Thoracic aorta (tissue), 2 donors: ENCODE measurements at regions not wholly inside any gene's neighbourhood (a gene's known extent, or its start where the extent isn't known, plus 50 kb on each side); places are given as distances from the start of the nearest gene placed in this dataset.

Experiments
- ATAC-seq: fragments of 150-250 bp; one replicate; pipeline ENCODE4 v1.8.0; 2017; ENCODE audit warnings: low read depth; ENCODE audit not compliant: insufficient number of reproducible peaks, low FRiP score
- DNase-seq: peaks from one replicate; pipeline ENCODE4 v3.0.0-alpha.2; 2020; ENCODE audit warnings: low spot score
- H3K27ac ChIP-seq, 2 donors: fragments of 200-600 bp; sonication (generic); 1 replicate in 1 of 2; 2 replicates in 1 of 2; pipeline ENCODE4 v1.5.1; 2016; ENCODE audit warnings: mild to moderate bottlenecking in 2 of 2, moderate library complexity in 2 of 2
- H3K27me3 ChIP-seq: fragments of 200-600 bp; sonication (generic); replicated peaks from 2 replicates; pipeline ENCODE4 v1.6.0; 2016; ENCODE audit warnings: mild to moderate bottlenecking; ENCODE audit not compliant: insufficient read depth
- H3K36me3 ChIP-seq: fragments of 200-600 bp; sonication (generic); one replicate; pipeline ENCODE4 v1.5.1; 2016
- H3K4me1 ChIP-seq, 2 donors: fragments of 200-600 bp; sonication (generic); 1 replicate in 1 of 2; 2 replicates in 1 of 2; pipeline versions ENCODE4 v1.5.1 to v1.6.0; 2016; ENCODE audit warnings: low read depth in 2 of 2, mild to moderate bottlenecking in 1 of 2; ENCODE audit not compliant: control insufficient read depth in 1 of 2
- H3K4me3 ChIP-seq: fragments of 200-600 bp; sonication (generic); 2 replicates; pipeline ENCODE4 v1.5.1; 2016; ENCODE audit warnings: mild to moderate bottlenecking
- H3K9me3 ChIP-seq: fragments of 200-600 bp; sonication (generic); 2 replicates; pipeline ENCODE4 v1.5.1; 2016
- TF ChIP-seq, protein P1 (sequence below): fragments of 200-600 bp; sonication (generic); IDR thresholded peaks from one replicate; pipeline ENCODE4 v1.5.1; 2019; ENCODE audit warnings: antibody characterized with exemption

DNA sequence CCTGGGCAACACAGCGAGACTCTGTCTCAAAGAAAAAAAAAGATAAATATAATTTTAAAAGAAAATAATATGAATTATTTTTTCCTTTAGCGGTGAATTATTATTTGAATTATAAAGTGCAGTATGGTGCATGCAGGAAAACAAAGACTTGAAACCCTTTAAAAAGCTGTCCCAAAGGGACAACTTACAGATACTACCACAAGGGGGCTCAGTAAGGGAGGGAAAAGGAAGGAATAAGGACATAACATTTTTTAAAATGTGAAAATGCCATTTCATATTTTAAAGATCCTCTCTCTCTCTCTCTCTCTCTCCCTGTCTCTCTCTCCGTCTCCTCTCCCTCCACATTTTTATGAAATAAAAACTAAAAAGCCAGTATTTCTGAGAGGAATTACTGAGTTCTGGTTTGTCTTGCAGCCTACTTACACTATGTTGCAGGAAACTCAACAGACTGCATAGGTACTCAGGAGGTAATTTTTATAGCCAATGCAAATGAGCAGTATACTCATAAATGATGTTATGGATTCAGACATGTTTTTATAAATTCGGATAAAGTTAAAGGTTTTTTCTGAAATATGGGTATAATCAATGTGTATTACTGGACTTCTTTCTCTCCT lies 455.0 kb upstream of the GJE1 start:
- no peaks in the 10 kb centered on the region for H3K27me3 ChIP-seq
- no peak overlapping the region for H3K4me3 ChIP-seq
- no peaks in the 10 kb centered on the region for H3K4me1 ChIP-seq
- DNase-seq (no peak), ATAC-seq (no peak)
- no peaks in the 10 kb centered on the region for H3K9me3 ChIP-seq
- no peak overlapping the region for H3K27ac ChIP-seq
- no peaks in the 10 kb centered on the region for H3K36me3 ChIP-seq
- TF ChIP-seq, protein P1, sequence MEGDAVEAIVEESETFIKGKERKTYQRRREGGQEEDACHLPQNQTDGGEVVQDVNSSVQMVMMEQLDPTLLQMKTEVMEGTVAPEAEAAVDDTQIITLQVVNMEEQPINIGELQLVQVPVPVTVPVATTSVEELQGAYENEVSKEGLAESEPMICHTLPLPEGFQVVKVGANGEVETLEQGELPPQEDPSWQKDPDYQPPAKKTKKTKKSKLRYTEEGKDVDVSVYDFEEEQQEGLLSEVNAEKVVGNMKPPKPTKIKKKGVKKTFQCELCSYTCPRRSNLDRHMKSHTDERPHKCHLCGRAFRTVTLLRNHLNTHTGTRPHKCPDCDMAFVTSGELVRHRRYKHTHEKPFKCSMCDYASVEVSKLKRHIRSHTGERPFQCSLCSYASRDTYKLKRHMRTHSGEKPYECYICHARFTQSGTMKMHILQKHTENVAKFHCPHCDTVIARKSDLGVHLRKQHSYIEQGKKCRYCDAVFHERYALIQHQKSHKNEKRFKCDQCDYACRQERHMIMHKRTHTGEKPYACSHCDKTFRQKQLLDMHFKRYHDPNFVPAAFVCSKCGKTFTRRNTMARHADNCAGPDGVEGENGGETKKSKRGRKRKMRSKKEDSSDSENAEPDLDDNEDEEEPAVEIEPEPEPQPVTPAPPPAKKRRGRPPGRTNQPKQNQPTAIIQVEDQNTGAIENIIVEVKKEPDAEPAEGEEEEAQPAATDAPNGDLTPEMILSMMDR: peak; percentile 52

DNA sequence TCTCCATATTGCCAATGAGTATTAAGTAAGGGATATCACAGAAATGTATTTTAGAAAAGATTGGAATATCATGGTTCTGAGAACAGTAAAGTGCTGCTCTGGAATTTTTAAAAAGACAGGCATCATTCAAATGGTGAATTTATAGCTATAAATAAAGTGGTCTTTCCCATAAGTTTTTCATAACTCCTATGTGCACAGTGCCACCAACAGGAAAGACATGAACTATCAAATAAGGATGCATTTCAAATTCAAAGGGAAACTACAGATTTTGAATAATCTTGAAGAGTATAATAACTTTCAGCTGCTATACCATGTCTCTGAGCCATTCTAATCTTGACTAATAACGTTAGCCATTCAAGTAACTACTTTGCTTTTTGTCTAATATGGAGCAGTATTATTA lies 456.8 kb upstream of the GJE1 start:
- no peaks in the 10 kb centered on the region for H3K9me3 ChIP-seq
- H3K36me3 ChIP-seq: no peaks in the 10 kb centered on the region
- H3K4me1 ChIP-seq: no peaks in the 10 kb centered on the region
- TF ChIP-seq, protein P1: no peak
- H3K4me3 ChIP-seq: no peak overlapping the region
- DNase-seq (no peak), ATAC-seq (no peak)
- no peak overlapping the region for H3K27ac ChIP-seq
- no peaks in the 10 kb centered on the region for H3K27me3 ChIP-seq

DNA sequence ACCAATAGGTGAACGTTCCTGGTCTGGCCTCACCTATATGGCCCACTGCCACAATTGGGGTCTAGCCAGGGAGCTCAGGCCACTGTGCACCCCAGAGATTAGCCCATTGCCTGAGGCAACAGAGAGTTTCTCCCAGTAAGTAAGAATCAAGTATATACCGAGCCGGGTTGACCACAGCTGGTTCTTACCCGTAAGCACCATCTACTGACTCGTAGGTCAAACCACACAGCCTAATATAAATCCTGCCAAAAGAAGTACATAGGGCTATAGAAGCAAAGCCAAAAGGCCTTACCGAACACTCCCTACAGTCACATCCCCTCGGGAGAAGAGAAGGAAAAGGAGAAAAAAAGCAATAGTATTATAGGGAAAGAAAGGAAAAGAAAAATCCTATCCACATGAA lies 463.6 kb upstream of the GJE1 start:
- no peaks in the 10 kb centered on the region for H3K4me1 ChIP-seq
- DNase-seq (no peak), ATAC-seq (no peak)
- TF ChIP-seq, protein P1: no peak
- H3K27ac ChIP-seq: no peak overlapping the region
- H3K36me3 ChIP-seq: no peaks in the 10 kb centered on the region
- H3K27me3 ChIP-seq: no peaks in the 10 kb centered on the region
- H3K9me3 ChIP-seq: no peaks in the 10 kb centered on the region
- no peak overlapping the region for H3K4me3 ChIP-seq

DNA sequence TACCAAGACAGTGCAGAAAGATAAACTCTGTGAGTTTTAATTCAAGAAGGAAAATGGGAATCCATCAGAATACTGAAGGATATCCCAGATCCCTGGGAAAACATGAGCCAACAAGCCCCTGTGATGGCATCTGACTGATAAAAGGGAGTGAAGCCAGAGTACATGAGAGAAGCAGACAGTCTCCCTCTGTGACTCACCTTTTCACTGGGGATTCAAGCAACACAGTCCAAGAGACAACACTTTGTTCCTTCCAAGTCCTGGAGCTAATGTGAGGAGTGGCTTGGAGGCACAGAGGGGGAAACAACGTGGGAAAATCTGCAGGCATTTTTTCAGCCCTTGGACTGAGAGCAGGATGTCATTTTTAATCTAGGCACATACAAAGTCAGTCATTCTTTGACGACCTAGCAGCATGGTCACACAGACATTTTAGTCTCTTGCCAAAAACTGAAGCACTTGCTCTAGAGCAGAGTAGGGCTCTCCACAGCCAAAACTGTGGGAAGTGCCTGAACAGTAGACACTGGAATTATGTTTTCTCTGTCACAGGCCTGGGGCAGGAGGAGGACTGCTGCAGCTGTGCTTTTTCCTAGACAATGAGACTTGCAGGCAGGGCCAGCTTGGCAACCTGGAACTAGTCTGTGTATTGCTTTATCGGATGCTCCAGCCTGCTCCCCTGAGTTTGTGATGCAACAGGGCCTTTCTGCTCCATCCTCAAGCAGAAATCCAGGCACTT lies 465.0 kb upstream of the GJE1 start:
- Histone ChIP-seq H3K4me3 (no peak overlapping the region), H3K27me3 (no peaks in the 10 kb centered on the region), H3K27ac (no peak overlapping the region), H3K36me3 (no peaks in the 10 kb centered on the region), H3K9me3 (no peaks in the 10 kb centered on the region), H3K4me1 (no peaks in the 10 kb centered on the region)
- TF ChIP-seq, protein P1: no peak
- DNase-seq (no peak), ATAC-seq (no peak)

DNA sequence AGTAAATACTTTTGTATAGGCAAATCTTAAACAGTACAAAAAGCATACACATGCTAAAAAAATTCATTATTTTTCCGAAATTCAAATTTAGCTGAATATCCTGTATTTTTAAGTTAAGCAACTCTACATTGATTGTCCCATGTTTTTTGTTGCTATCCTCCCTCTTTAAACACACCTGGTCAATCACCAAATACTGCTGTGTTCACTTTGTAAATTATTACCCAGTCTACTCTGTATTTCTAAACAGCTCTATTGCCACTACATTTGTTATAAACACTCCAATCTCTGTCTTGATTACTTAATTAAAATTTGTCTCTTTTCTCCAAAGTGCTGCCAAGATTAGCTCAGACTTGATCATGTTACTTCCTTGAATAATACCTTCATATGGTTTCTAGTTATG lies 466.5 kb upstream of the GJE1 start:
- DNase-seq (no peak), ATAC-seq (no peak)
- TF ChIP-seq, protein P1: no peak
- H3K4me1 ChIP-seq: no peaks in the 10 kb centered on the region
- H3K4me3 ChIP-seq: no peak overlapping the region
- no peaks in the 10 kb centered on the region for H3K36me3 ChIP-seq
- H3K27ac ChIP-seq: no peak overlapping the region
- no peaks in the 10 kb centered on the region for H3K27me3 ChIP-seq
- H3K9me3 ChIP-seq: no peaks in the 10 kb centered on the region
